HCT116 (cell line): ENCODE measurements at regions not wholly inside any gene's neighbourhood (a gene's known extent, or its start where the extent isn't known, plus 50 kb on each side); places are given as distances from the start of the nearest gene placed in this dataset.

ENCODE experiments used
- ATAC-seq: fragments of 200-7000 bp; cut with Tn5 transposase; 2 replicates; pipeline ENCODE4 v1.9.1; 2020; ENCODE audit warnings: mild to moderate bottlenecking, moderate library complexity
- BruUV-seq: library from RNA; stranded (reverse); fragments of 400-500 nt; replicated peaks from 2 replicates; lab custom pipeline; 2021; lab: Mats Ljungman, UMichigan
- CTCF ChIA-PET: fragments of 300-600 bp; sonication (Branson Sonifier 250); formaldehyde crosslinking; loops from one replicate; lab custom pipeline; 2021; ENCODE audit warnings: antibody characterized with exemption; lab: Charles Lee
- POLR2A ChIA-PET: fragments of 300-600, 350-600 bp; sonication (Branson Sonifier 250); formaldehyde crosslinking; loops from one replicate; lab custom pipeline; 2021; ENCODE audit warnings: antibody characterized with exemption; lab: Charles Lee
- RAD21 ChIA-PET, 2 experiments: fragments of 300-600 bp; sonication (Branson Sonifier 250); formaldehyde crosslinking; loops; one replicate each; lab custom pipeline; 2023; ENCODE audit warnings: low total read pairs in 2 of 2; ENCODE audit not compliant: uncharacterized antibody in 2 of 2, unreplicated experiment in 2 of 2, low non-redundant PET in 1 of 2; lab: Charles Lee
- DNase-seq: peaks from one replicate; pipeline ENCODE4 v3.0.0-alpha.2; 2010; ENCODE audit warnings: low read depth, low spot score
- H2AFZ ChIP-seq: fragments of 200-600 bp; shearing (Covaris generic), sonication (generic); 2 replicates; pipeline ENCODE4 v1.6.1; 2017; ENCODE audit warnings: low read depth, mixed run types, mixed read lengths, antibody characterized with exemption, low read length; ENCODE audit not compliant: poor library complexity, severe bottlenecking
- H3K27ac ChIP-seq: 2 replicates; pipeline ENCODE4 v1.5.1; 2012; ENCODE audit warnings: low read depth, low read length
- H3K27me3 ChIP-seq: fragments of 200-600 bp; sonication (generic); 2 replicates; pipeline ENCODE4 v1.6.1; 2016; ENCODE audit warnings: mixed run types, low read length, mixed read lengths; ENCODE audit not compliant: insufficient read depth
- H3K36me3 ChIP-seq, 2 experiments: fragments of 200-500 bp in 1 of 2; fragments of 200-600 bp in 1 of 2; sonication (Bioruptor generic) in 1 of 2; sonication (generic) in 1 of 2; 2 replicates each; pipeline versions ENCODE4 v1.5.1 to v1.6.1; 2014 to 2016; ENCODE audit warnings: low read length in 2 of 2, inconsistent platforms in 1 of 2, mixed read lengths in 1 of 2, mixed run types in 1 of 2; ENCODE audit not compliant: insufficient read depth in 2 of 2, control insufficient read depth in 1 of 2
- H3K4me1 ChIP-seq, 2 experiments: fragments of 200-600 bp in 1 of 2; sonication (generic) in 1 of 2; 2 replicates each; pipeline versions ENCODE4 v1.5.1 to v1.6.1; 2012 to 2017; ENCODE audit warnings: low read length in 2 of 2, inconsistent platforms in 1 of 2, mild to moderate bottlenecking in 1 of 2, mixed read lengths in 1 of 2, mixed run types in 1 of 2, moderate library complexity in 1 of 2; ENCODE audit not compliant: insufficient read depth in 2 of 2, control insufficient read depth in 1 of 2
- H3K4me2 ChIP-seq: fragments of 200-600 bp; sonication (generic); 2 replicates; pipeline ENCODE4 v1.6.1; 2017; ENCODE audit warnings: mixed run types, low read length, mixed read lengths
- H3K4me3 ChIP-seq, 2 experiments: fragments of 200-600 bp in 1 of 2; sonication (generic) in 1 of 2; replicated peaks in 1 of 2; 2 replicates each; pipeline ENCODE4 v1.5.1; 2011 to 2016; ENCODE audit warnings: low read length in 2 of 2, control low read depth in 1 of 2, low read depth in 1 of 2, mild to moderate bottlenecking in 1 of 2, mixed read lengths in 1 of 2, mixed run types in 1 of 2
- H3K79me2 ChIP-seq: fragments of 200-600 bp; sonication (generic); 2 replicates; pipeline ENCODE4 v1.6.1; 2017; ENCODE audit warnings: mild to moderate bottlenecking, mixed run types, low read length, moderate library complexity, mixed read lengths; ENCODE audit not compliant: insufficient read depth
- H3K9ac ChIP-seq: fragments of 200-600 bp; sonication (generic); 2 replicates; pipeline ENCODE4 v1.6.1; 2016; ENCODE audit warnings: low read length, mixed read lengths
- H3K9me2 ChIP-seq: fragments of 200-600 bp; sonication (generic), shearing (Covaris generic); 2 replicates; pipeline ENCODE4 v1.6.1; 2017; ENCODE audit warnings: mixed run types, mild to moderate bottlenecking, moderate library complexity; ENCODE audit not compliant: insufficient read depth
- H3K9me3 ChIP-seq, 2 experiments: fragments of 200-500 bp in 1 of 2; fragments of 200-600 bp in 1 of 2; sonication (Bioruptor generic) in 1 of 2; sonication (generic) in 1 of 2; 2 replicates each; pipeline ENCODE4 v1.6.1; 2014 to 2017; ENCODE audit warnings: low read length in 2 of 2, mixed read lengths in 2 of 2, inconsistent platforms in 1 of 2, low read depth in 1 of 2, mild to moderate bottlenecking in 1 of 2, mixed run types in 1 of 2, moderate library complexity in 1 of 2; ENCODE audit not compliant: control insufficient read depth in 1 of 2, insufficient read depth in 1 of 2
- H4K20me1 ChIP-seq: fragments of 200-600 bp; sonication (generic), shearing (Covaris generic); 2 replicates; pipeline ENCODE4 v1.6.1; 2017; ENCODE audit warnings: mixed run types, mild to moderate bottlenecking, moderate library complexity; ENCODE audit not compliant: insufficient read depth
- CBX3 ChIP-seq: IDR thresholded peaks from 2 replicates; pipeline ENCODE4 v1.6.1; 2012; ENCODE audit warnings: low read depth
- CEBPB ChIP-seq: IDR thresholded peaks from 2 replicates; pipeline ENCODE4 v1.6.1; 2012; ENCODE audit warnings: low read depth
- EGR1 ChIP-seq: IDR thresholded peaks from 2 replicates; pipeline ENCODE4 v1.6.1; 2012; ENCODE audit warnings: low read depth
- ELF1 ChIP-seq: IDR thresholded peaks from 2 replicates; pipeline ENCODE4 v1.6.1; 2012; ENCODE audit warnings: low read depth, borderline replicate concordance
- EZH2 ChIP-seq: fragments of 200-600 bp; sonication (generic); IDR thresholded peaks from 2 replicates; pipeline ENCODE4 v1.6.1; 2017; ENCODE audit warnings: antibody characterized with exemption, mixed run types
- EZH2phosphoT487 ChIP-seq: fragments of 200-600 bp; IDR thresholded peaks from 2 replicates; pipeline ENCODE4 v1.6.1; 2018; ENCODE audit warnings: antibody characterized with exemption, borderline replicate concordance
- POLR2A ChIP-seq: IDR thresholded peaks from 2 replicates; pipeline ENCODE4 v1.7.0; 2011; ENCODE audit warnings: borderline replicate concordance; ENCODE audit not compliant: insufficient read depth, insufficient read length; ENCODE audit errors: extremely low read depth
- POLR2AphosphoS5 ChIP-seq: IDR thresholded peaks from 2 replicates; pipeline ENCODE4 v1.6.1; 2011; ENCODE audit warnings: mild to moderate bottlenecking, low read depth, low read length, moderate library complexity
- REST ChIP-seq: IDR thresholded peaks from 2 replicates; pipeline ENCODE4 v1.6.1; 2012; ENCODE audit warnings: low read depth
- SIN3A ChIP-seq: IDR thresholded peaks from 2 replicates; pipeline ENCODE4 v1.6.1; 2012; ENCODE audit warnings: low read depth
- SRF ChIP-seq: IDR thresholded peaks from 2 replicates; pipeline ENCODE4 v1.6.1; 2012; ENCODE audit warnings: low read depth
- ZNF274 ChIP-seq: fragments of 200-500 bp; sonication (Bioruptor generic); IDR thresholded peaks from 2 replicates; pipeline ENCODE4 v1.6.1; 2014; ENCODE audit warnings: mild to moderate bottlenecking, low read depth, low read length, inconsistent platforms
- intact Hi-C: fragments of 100-400 bp; cut with micrococcal nuclease; formaldehyde crosslinking; loops from 2 replicates; pipeline ENCODE4 v1.10.0; 2022
- TF ChIP-seq, protein P1 (sequence below): IDR thresholded peaks from 2 replicates; pipeline ENCODE4 v1.6.1; 2012

DNA sequence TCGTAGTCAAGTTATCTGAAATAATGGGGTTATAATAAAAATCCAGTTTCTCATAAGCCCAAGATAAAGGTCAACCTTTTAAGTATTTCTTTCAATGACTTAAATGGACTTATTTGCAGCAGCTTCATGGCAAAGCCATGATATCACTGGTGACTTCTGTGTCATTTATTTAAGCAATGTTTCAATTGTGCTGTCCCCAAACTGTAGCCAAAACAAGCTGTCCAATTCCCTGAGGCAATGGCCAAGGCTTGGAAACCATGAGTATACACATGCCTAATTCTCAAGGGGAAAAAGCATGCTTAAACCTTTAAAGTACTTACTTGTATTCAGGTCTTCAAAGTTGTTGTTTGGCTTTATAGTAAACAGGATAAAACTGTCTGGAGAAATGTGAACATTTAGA lies 376.4 kb upstream of the TNC start:
- no TSS peak for BruUV-seq
- Histone ChIP-seq H3K27ac (no peak overlapping the region), H3K9me2 (no peaks in the 10 kb centered on the region), H3K4me3 (no peak overlapping the region), H2AFZ (no peak overlapping the region), H3K79me2 (no peaks in the 10 kb centered on the region), H3K36me3 (no peaks in the 10 kb centered on the region), H4K20me1 (no peaks in the 10 kb centered on the region), H3K4me2 (no peak overlapping the region), H3K9me3 (no peaks in the 10 kb centered on the region), H3K27me3 (no peaks in the 10 kb centered on the region), H3K9ac (no peak overlapping the region)
- ChIA-PET CTCF (no interaction called here), RAD21 (no interaction called here), POLR2A (no interaction called here)
- intact Hi-C loops: no loop called here
- ATAC-seq (no peak), DNase-seq (no peak)
- TF ChIP-seq ELF1: no peak
- TF ChIP-seq CEBPB: no peak
- no peak for TF ChIP-seq POLR2AphosphoS5
- TF ChIP-seq EZH2phosphoT487: no peak
- TF ChIP-seq SRF: no peak
- no peak for TF ChIP-seq EZH2
- no peak for TF ChIP-seq CBX3
- no peak for TF ChIP-seq POLR2A
- TF ChIP-seq REST: no peak
- TF ChIP-seq, protein P1, sequence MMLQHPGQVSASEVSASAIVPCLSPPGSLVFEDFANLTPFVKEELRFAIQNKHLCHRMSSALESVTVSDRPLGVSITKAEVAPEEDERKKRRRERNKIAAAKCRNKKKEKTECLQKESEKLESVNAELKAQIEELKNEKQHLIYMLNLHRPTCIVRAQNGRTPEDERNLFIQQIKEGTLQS: no peak
- TF ChIP-seq EGR1: no peak
- no peak for TF ChIP-seq SIN3A
- no peak for TF ChIP-seq ZNF274
- TF ChIP-seq, all 23 proteins: peak for 0
- no peaks in the 10 kb centered on the region for H3K4me1 ChIP-seq
